Fibroblast of skin of back (primary cell): ENCODE measurements at regions not wholly inside any gene's neighbourhood (a gene's known extent, or its start where the extent isn't known, plus 50 kb on each side); places are given as distances from the start of the nearest gene placed in this dataset.

Experiments
- DNase-seq: peaks from one replicate; pipeline ENCODE4 v3.0.0-alpha.2; 2013

DNA sequence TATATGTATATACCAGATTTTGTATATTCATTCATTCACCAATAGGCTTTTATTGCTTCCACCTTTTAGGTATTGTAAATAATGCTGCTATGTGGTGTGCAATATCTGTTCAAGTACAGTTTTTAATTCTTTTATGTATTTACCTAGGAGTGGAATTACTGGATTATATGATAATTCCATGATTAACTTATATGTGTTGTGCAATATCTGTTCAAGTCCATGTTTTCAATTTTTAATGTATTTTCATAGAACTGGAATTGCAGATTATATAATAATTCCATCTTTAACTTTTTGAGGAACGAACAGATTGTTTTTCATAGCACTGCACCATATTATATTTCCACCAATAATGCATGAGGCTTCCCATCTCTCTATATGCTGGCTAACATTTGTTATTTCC is 50.6 kb upstream of the L3MBTL4 start:
- DNase-seq = no peak

DNA sequence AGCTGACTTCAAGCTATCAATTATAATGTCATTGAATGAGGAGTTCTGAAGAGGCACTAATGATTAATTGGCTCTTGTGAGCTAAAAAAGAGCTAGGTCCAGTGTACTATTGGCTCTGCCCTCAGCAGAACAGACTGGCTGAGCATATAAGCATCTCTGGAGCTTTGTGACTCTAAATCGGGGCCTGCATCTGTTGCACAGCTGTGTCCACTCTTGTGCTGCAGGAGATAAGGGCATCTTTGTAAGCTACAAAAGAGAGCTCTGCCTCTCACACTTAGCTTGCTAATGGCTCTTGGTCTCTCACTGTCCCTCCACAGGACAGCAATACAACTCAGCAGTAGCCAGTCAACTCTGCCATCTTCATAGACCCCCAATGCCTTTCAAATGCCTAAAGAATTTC is 61.5 kb upstream of the L3MBTL4 start:
- no peak for DNase-seq

DNA sequence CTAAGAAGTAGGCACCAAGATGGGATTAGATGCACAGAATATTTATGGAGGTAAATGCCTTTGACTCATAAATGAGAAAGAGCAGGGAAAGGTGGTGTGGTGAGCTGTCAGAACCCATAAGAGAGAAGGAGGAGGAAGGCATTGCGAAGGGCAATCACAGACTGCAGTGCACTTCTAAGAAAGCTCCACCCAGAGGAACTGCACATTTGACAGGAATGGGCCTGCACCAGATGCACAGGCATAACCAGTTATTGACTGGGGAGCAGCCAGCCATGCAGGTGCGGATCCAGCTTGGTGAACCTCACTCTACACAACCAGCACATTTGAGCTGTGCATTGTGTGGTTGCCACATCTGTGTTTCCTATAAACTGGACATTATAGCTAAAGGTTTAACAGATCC is 62.2 kb upstream of the L3MBTL4 start:
- DNase-seq = no peak

DNA sequence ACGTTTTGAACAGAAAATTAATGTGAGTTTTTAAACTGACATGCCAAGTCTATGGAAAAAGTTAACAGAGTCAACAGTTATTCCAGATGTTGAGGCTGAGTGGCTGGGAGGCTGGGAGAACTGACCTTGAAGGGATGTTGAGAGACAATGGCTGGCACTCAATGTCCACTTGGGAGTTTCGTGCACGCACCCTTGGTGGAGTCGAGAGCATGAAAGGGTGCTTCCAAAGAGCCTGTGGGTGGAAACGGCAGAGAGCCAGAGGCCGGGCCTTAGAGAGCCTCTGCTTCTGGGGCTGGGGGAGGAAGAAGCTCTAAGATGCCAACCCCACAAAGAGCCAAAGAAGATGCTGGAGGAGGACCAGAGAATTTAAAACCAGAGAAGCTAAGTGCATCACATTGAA is 63.4 kb upstream of the L3MBTL4 start:
- no peak for DNase-seq

DNA sequence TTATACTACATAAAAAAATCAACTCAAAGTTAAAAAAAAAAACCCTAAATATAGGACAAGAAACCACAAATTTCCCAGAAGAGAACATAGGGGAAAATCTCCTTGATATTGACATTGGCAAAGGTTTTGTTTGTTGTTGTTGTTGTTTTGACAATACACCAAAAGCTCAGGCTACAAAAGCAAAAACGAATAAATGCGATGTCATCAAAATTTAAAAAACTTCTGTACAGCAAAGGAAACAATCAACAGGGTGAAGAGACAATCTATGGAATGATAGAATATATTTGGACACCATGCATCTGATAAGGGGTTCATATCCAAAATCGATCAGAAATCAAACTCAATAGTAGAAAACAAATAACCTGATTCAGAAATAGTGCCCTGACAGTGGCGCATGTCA is 65.0 kb upstream of the L3MBTL4 start:
- DNase-seq = no peak

DNA sequence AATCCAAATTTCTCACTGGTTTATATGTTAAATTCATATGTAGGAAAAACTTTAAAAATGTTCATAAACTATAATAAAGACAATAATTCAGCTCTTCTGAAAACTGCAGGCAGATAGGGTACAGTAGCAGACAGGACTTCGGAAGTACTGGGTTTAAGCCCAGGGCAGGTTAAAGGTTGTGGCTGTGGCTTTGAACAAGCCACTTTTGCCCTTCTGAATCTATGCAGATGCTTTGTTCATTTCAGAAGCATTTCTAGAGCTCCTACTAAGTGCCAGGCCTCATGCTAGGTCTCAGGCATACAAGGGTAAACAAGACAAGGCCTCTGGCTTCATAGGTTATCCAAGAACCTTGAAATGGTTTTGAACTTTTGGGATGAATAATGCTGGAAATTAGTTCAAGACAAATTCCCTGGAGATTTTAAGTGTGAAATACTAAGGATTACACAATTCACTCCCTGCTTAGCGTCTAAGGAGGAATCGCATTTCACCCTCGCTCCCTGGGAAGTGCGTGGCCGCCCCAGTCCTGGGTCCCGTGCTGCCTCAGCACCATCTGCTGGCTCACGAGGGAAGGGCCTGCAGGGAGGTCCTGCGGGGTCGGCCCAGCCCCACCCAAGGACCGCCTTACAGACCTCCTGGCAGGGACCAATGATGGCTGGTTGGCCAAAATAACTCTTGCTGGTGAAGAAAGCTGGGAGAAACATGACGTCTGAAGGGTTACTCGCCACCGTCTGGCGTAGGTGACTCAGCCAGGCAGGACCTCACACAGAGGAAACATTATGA is 67.7 kb upstream of the L3MBTL4 start:
- peak; percentile 62 for DNase-seq

DNA sequence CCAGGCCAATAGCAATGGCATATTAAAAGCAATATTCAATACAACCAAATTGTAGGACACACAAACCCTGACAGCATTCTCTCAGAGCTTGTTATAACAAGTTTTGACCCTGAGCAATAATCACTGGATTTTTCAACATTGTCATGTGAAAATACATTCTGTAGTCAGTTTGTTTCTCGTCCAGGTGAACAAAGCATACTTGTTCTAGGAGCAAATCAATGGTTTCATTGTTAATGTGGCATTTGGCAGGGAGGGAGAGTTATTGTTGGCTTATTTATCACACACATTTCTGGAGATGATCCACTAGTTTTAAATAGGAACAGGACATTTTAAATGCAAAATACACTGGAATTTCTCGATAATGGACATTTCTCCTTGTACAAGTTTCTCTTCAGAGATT is 69.9 kb upstream of the L3MBTL4 start:
- no peak for DNase-seq

DNA sequence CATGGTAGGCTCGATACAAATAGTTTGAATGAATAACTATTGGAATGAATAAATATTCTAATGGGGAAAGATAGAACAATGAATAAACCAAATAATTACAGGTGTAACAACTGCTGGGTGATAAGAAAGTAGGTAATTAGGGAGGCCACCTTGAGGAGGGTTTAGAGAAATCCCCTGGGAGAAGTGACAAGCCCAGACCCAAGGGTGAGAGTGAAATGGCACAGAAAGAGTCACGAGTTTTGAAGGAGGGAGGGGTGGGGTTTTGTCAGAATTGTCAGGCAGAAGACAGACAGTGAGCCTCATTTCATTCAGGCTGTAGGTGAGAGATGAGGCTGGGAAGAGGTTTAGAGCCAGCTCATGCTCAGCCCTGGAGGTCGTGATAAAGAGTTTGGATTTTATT is 71.6 kb upstream of the L3MBTL4 start:
- DNase-seq = no peak

DNA sequence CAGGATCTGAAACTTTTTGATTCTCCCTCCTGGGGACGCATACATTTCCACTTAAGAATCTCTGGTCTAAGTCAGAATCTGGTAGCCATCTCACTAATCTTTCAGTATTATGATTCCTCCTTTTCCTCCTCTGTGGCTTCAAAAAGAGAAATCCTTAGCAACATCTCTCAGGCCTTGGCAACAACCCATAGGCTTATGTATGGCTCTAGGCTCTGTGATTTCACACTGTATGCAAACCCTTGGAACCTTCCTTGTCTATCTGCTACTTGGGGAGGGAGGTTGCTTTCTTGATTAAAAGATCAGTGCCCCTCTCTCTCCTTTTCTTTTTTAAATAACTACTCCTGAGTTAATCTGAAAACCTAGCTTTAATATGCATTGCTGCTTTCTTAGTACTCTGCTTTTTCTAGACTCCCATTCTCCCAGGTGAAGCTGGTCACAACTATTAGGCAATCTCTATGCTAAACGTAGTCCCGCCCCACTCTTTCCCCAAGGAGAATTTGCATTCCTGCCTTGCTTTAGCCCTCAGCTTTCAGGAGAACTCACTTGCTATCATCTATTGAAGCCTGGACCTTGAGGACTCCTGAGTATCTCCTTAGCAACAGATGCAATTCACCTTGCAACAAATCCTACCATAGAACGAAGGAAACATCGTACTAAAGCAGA is 72.2 kb upstream of the L3MBTL4 start:
- DNase-seq = no peak

DNA sequence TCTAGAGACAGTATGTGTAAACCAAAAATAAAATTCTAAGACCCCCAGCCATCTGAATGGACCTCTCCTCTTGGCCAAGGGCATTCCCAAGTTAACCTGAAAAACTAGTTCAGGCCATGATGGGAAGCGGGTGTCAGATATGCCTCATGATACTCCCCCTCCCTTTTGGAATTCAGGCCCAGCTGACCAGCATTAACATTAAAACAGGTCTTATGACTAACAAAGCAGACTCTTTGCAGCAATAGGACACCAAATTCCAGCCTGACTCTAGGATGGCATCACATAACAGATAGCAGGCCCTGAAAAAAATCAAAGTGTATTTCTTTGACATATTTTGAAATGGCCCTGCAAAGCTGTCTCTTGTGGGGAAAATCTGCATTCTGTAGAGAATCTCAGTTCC is 73.3 kb upstream of the L3MBTL4 start:
- peak; percentile 3 for DNase-seq

DNA sequence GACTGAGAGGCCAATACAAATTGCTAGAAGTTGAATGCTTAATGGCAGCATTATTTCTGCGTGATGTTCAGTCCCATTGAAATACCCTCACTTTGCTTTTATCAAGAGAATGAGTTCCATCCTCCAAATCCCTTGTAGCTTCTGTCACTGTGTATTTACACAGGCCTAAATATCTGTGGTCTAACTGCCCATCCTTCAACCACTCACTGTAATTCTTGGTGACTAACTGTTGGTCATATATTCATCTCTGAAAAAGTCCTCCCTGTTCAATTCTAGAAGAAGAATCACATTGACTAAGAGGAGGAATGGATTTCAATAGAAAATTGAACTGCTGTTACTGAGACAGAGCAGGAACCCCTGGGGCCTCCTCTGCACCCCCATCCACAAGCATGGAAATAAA is 74.2 kb upstream of the L3MBTL4 start:
- peak; percentile 32 for DNase-seq

DNA sequence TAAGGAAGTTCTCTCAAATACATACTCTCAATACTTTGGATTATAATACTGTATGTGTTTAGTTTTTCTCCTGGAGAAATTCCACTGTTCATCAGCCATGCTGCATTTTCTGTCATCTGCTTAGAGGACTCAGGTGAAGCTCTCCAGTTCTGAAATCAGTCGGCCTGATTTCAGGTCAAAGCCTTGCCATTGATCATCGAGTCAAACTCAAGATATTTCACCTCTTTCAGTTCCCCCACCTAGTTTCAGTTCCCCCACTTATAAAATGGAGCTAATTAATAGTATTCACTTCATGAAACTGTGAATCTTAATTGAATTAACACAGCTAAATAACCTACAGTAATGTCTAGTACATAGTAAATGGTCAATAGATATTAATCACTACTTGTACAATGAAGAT is 75.3 kb upstream of the L3MBTL4 start:
- no peak for DNase-seq

DNA sequence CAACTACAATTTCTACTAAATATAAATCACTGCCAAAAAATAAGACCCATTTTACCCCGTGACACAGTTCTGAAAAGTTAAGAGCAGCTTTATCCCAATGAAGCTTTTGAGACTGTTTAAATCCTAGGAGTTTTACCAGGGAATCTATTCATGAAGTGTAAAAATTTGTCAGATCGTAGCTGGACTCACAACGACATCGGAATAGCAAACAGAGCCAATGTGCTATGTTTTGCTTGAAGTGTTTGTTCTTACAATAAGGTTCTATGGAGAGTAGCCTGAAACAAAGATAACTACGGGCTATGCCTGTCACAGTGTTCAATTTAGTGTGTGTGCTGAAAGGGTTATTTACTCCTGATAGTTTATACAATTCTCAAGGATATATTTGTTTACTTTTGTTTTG is 78.5 kb upstream of the L3MBTL4 start:
- no peak for DNase-seq

DNA sequence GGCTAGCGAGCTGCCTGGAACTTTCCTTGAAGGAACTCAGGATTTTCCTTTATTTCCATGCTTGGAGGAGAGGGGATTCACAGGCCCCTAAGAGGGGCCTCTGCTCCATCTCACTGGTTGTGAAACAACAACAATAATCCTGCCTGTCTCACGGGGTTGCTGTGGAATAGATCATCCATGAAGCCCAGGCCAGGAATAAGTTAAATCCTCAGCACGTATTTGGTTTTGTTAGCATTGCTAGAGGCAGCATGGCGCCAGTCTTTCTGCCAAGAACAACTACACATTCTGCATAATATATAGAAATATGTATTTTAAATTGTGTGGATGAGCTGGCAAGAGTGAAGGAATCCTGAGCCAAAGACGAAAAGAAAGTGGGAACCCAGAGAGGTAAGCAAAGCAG is 80.8 kb upstream of the L3MBTL4 start:
- peak; percentile 22 for DNase-seq

DNA sequence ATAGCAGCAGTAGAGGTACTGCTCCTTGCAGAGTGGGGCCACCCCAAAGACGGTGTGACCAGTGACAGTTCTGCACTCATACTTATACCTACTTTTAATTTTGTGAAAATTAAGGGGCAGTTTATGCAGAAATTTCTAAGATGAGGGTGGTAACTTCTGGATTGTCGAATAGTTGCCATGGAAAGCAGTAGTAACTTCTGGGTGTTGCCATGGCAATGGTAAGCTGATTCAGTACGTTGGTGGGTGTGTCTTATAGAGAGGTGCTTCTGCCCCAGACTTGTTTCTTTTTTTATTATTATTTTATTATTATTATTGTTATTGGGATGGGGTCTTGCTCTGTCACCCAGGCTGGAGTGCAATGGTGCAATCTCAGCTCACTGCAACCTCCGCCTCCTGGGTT is 82.8 kb upstream of the L3MBTL4 start:
- no peak for DNase-seq

DNA sequence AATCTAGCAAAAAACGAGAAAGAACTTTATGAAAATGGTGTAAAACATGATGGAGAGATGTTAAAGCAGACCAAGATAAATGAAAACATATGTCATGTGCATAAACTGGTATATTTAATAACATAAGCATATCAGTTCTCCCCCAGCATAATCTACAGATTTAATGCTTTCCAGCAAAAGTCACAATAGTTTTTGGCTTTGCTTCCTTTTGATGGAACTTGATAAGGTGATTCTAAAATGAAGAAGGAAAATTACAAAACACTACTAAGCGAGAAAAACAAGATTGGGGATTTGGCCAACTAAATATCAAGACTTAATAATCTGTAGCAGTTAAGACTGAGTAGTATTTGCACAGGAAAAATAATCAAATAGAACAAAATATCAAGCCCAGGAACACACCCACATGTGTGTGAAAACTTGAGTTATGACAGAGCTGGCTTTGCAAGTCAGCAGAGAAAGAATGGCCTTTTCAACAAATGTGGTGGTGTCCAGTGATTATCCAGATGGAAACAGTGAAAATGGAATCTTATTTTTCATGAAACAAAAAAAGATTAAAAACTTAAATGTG is 83.7 kb upstream of the L3MBTL4 start:
- no peak for DNase-seq

DNA sequence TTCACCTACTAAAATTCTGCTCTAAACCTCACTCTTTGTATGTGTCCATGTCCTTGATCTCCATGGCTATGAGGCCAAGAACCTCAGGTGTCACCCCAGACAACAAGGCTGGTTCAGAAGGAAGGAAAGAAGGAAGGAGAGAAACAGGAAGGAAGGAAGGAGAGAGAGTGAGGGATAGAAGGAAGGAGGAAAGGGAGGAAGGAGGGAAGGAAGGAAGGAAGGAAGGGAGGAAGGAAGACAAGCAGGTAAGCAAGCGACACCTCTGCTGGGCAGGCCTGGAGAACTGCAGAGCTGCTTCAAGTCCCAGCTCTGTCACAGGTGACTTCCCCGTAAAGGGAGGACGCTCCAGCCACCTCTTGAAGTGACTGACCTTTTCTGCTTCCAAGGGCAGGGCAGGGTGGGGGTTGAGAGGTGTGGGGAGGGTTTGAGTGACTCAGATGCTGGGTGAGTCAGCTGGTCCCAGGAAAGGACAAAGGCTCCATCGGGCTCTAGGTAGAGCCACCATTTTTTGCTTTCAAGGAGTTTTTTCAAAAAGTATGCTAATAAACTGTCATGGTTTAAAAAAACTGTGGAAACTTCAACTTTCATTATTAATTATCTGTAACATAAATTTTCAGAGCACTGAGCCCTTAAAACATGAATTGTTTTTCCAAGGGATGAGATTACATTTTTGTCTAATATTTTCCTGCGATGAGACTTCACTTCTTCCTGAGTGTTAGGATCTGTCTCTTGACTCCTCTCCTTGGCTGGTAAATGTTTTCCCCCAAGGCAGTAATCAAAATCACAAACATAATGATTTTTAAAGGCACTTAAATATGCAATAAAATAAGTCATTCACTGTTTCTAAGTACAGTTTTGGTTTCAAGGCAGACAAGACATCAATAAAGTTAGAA is 90.1 kb upstream of the L3MBTL4 start:
- DNase-seq = no peak

DNA sequence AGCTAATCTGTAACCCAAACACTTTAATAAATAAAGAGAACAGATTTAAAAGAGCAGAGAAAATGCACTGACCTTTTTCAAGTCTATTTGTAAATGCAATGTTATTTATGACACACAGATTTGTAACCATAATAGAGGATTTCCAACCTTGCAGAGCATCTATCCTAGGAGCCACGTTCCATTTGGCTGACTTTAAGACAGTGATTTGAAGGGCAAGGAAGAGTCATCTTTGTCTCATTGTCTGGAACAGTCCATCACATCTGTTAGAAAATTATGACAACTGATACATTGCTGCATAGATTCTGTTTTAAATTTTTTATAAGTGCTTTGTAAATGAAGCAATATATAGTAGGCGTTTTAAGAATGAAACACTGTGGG is 90.8 kb upstream of the L3MBTL4 start:
- no peak for DNase-seq

DNA sequence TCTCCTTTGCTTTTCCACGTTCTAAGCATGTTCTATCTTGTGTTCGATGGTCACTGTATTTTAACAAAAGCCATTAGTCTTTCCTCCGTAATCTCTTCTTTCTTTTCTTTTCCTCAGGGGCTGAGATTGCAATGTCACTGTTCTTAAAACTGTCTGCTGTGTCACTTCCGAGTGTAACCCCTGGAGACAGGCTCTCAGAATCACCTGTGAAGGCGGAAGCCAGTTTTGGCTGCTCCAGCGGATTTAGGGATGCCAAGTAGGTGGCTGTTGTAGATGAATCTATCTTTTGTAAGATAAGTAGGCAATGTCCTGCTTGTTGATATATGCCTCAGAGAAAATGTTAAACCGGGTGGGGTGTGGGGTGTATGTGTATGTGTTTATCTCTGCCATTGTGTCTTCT is 94.7 kb upstream of the L3MBTL4 start:
- no peak for DNase-seq

DNA sequence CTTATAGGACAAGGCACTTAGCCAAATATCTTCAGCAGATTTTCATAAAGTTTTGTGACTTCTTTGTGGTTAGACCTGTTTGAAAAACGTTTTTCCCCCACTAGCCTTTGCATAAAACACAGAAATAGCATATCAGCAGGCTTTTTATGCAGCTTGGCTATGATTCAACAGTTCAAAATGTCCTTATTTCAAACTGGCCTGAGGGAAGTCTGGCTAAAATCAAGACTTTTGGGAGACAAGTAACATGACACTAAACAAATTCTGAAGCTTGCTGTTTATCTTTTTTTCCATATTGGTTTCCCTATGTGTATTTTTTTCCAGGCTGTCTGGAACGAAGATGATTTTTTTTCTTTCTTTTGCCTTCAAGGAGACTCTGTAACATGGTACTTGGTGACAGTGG is 95.1 kb upstream of the L3MBTL4 start:
- DNase-seq = peak; percentile 18

DNA sequence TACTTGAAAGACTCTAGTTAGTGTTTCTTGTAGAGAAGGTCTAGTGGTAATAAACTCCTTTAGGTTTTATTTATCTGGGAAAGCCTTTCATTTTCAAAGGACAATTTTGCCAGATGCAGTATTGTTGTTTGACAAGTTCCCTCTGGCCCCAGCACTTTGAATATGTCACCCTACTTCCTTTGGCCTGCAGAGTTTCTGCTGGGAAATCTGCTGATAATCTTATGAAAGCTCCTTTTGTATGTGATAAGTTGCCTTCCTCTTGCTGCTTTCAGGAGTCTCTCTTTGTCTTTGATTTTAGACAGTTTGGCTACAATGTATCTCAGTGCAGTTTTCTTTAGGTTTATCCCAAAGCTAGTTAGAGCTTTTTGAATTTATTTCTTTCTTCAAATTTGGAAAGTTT is 106.2 kb upstream of the L3MBTL4 start:
- DNase-seq = no peak

DNA sequence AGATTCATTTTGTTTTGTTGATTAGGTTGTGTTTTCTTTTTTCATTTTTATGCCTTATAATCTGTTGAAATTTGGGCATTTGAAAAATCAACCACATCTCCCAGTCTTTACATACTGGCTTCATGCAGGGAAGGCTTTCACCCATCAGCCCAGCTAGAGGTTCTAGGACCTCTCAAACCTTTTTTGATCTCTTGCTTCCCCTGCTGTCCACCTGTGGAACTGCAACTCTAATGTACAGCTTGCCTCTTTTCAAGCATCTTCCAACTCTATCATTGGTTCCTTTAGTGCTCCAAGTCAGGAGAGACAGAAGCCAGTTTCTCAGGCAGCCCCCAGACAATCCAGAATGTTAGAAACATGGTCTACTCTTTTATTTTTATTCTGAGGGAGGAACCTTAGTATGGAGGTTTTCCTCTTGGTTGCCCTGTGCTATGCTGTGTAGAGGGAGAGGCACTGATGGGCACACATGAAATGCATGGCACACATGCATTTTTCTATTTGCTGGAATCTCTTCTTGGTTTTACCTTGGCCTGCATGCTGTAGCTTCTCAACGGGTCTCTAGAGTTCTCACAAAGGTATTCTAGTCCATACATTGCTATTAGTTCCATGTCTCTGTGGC is 107.2 kb upstream of the L3MBTL4 start:
- peak; percentile 35 for DNase-seq

DNA sequence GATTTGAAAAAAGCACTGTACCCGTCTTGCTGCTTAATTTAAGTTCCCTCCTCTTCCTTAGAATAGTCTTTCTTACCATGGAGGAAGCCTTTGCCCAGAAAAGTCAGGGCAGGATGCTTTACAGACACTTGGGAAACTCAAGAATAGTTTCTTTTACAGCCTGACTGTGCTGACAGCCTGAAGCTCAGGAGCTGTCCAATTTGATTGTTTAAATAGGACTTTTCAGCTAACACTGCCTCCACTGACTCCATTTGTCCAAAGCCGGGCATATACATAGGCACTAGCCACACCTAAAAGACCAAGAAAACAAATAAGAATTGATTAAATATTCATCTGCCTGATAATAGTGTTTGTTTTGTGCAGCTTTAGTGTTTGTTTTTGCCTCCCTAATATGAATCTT is 110.9 kb upstream of the L3MBTL4 start:
- DNase-seq = no peak
